ENCODE measurements at regions not wholly inside any gene's neighbourhood (a gene's known extent, or its start where the extent isn't known, plus 50 kb on each side); places are given as distances from the start of the nearest gene placed in this dataset.

DNA sequence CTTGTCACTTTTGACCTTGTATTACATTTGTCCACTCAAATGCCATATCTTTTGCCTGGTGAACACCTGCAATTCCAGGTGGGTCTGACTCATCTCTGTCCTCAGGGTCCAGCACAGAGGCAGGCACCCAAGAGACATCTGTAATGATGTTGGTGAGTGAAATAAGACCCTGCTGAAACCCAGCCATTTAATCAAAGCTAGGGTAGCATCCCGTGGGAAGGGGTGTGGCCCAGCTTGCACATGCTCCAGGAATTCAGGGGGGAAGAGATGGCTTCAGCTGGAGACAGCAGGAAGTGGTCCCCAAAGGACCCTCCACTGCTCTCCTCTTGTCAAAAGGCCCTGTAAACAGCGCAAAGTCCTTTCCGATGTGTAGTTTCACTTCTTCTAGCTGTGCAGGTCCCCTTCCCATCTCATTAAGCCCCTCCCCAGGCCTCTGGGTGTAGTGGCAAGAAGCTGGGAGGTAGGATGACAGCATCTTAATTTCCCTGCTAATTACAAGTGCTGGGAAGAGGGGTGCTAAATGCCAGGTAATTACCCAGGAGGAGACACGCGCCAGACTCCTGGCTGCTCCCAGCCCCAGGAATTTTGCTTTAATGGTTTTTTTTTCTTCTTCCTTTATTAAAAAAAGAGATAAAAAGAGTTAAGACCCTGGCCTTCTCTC is 54.4 kb upstream of the TRABD2B start:
- no peak for DNase-seq

DNA sequence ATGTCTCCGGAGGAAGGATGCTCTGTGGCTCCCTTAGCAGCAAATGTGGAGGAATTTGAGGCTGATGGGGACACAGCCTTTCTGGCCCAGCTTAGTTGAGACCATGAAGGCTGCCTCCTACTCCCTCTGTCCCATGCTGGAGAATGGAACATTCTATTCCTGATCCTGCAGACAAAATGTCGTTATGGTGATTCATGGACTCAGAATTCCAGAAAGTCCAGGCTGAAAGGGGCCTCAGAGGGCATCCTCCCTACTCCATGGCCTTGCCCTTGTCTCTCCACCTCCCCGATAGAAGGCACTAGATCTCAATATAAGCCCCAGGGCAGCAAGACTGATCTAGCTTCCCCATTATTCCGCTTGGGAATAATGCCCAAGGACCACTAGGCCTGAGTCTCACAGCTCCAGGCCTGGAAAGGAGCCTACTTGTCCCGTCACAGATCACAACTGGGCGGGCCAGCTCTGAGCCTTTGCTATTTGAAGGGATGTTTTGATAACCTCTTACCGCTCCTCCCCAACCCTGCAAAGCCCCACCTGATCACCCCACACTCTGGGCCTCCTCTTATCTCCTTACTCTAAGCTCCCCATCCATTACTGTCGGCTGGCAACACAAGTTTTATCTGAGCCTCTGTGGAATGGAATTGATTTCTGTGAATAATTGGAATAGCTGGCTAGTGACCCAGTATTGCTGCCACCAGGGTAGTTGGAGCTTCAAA is 52.8 kb upstream of the TRABD2B start:
- DNase-seq, result no peak

DNA sequence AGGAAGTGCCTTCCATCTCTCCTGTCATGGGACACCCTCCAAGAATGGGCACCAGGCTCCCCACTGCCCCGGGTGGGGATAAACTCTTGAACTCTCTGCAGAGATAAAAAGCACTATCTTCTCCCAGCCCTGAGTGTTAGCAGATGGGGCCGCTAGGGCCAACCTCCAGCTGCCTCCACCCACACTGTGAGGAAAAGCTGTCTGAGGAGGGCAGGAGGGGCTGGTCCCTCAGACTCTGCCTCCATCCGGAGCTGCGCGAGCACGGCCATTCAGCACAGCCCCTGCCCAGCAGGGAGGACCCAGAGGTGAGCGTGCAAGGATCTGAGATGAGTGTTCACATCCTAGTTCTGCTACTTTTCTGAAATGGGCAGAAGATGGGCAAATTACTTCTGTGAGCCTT is 51.8 kb upstream of the TRABD2B start:
- DNase-seq, result no peak

DNA sequence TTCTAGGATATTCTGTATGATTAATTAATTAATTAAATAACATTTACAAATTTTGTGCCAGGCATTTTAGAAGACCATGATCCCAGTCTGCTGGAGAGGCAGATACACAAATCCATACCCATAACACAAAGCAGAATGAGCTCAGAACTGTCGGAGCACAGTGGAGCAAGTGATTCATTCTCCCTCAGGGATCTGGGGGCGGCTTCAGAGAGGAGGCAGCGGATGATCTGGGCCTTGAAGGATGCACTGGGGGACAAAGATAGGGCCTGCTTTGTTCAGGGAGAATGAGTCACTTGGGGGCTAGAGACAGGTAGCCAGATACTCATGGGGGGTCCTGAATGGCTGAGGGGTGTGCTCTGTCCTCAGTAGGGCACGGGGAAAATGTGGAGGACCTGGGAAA is 50.9 kb upstream of the TRABD2B start:
- no peak for DNase-seq

DNA sequence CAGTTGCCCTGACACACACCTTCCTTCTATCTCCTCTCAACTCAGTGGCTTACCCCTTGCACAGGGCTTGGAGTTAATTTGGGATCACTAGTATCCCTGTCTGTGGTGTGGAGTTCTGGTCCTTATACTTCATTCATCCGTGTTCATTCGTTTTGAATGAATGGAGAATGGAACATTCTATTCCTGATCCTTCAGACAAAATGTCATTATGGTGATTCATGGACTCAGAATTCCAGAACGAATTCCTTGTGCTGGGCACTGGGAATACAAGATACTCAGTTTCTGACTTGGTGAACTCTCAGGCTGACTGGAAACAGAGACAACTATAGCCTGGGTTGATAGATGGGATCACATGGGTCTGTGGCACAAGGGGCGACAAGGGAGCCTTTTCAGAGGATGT is 49.9 kb upstream of the TRABD2B start:
- no peak for DNase-seq

All from activated CD4-positive, alpha-beta T cell treated with anti-CD3 and anti-CD28 coated beads, Interleukin-2, amount 50 U/mL, for 16 hours (primary cell).